CD4-positive, alpha-beta T cell (primary cell): ENCODE measurements at regions not wholly inside any gene's neighbourhood (a gene's known extent, or its start where the extent isn't known, plus 50 kb on each side); places are given as distances from the start of the nearest gene placed in this dataset.

Experiments used
- ATAC-seq: fragments of 200-7000 bp; cut with Tn5 transposase; one replicate; pipeline ENCODE4 v1.10.0; 2022; ENCODE audit warnings: mild to moderate bottlenecking; ENCODE audit not compliant: poor library complexity
- CTCF ChIA-PET: fragments of 350-600 bp; sonication (Branson Sonifier 250); formaldehyde crosslinking; loops from one replicate; lab custom pipeline; 2021; ENCODE audit warnings: antibody characterized with exemption, inconsistent platforms; lab: Charles Lee
- POLR2A ChIA-PET: fragments of 350-600 bp; sonication (Branson Sonifier 250); formaldehyde crosslinking; loops from one replicate; lab custom pipeline; 2021; ENCODE audit warnings: antibody characterized with exemption, inconsistent platforms; lab: Charles Lee
- DNase-seq, 14 experiments: peaks; one replicate each; pipeline ENCODE4 v3.0.0-alpha.2; 2013 to 2020; ENCODE audit warnings: mixed read lengths in 2 of 14
- H3K27ac ChIP-seq, 2 donors: one replicate each; pipeline versions ENCODE4 v1.5.1 to v1.7.0; 2013; ENCODE audit warnings: low read length in 2 of 2, low read depth in 1 of 2, mild to moderate bottlenecking in 1 of 2
- H3K27me3 ChIP-seq, 2 experiments: 1 replicate in 1 of 2; 2 replicates in 1 of 2; pipeline versions ENCODE4 v1.6.1 to v1.7.0; 2013; ENCODE audit warnings: low read length in 2 of 2, control low read depth in 1 of 2, mild to moderate bottlenecking in 1 of 2, moderate library complexity in 1 of 2; ENCODE audit not compliant: insufficient read depth in 2 of 2, control insufficient read depth in 1 of 2
- H3K36me3 ChIP-seq: one replicate; pipeline ENCODE4 v1.6.1; 2013; ENCODE audit warnings: low read length, control low read depth; ENCODE audit not compliant: insufficient read depth
- H3K4me1 ChIP-seq: one replicate; pipeline ENCODE4 v1.6.1; 2013; ENCODE audit warnings: low read length, control low read depth; ENCODE audit not compliant: insufficient read depth
- H3K4me3 ChIP-seq: one replicate; pipeline ENCODE4 v1.5.1; 2013; ENCODE audit warnings: mild to moderate bottlenecking, low read length, moderate library complexity
- H3K9me3 ChIP-seq, 2 experiments: 1 replicate in 1 of 2; 2 replicates in 1 of 2; pipeline versions ENCODE4 v1.6.1 to v1.7.0; 2013; ENCODE audit warnings: low read length in 2 of 2, mild to moderate bottlenecking in 2 of 2, control low read depth in 1 of 2, moderate library complexity in 1 of 2; ENCODE audit not compliant: control insufficient read depth in 1 of 2, insufficient read depth in 1 of 2
- H3K27ac Mint-ChIP-seq: one replicate; pipeline ENCODE4 v1.8.0; 2020; ENCODE audit warnings: mixed read lengths
- H3K27me3 Mint-ChIP-seq: one replicate; pipeline ENCODE4 v1.8.0; 2021; ENCODE audit warnings: mixed read lengths
- H3K36me3 Mint-ChIP-seq: one replicate; pipeline ENCODE4 v1.8.0; 2021; ENCODE audit warnings: low read depth, mixed read lengths
- H3K4me1 Mint-ChIP-seq: one replicate; pipeline ENCODE4 v1.8.0; 2021; ENCODE audit warnings: low read depth, mixed read lengths
- H3K4me3 Mint-ChIP-seq: one replicate; pipeline ENCODE4 v1.8.0; 2020; ENCODE audit warnings: mild to moderate bottlenecking, mixed read lengths
- H3K9me3 Mint-ChIP-seq: one replicate; pipeline ENCODE4 v1.8.0; 2020; ENCODE audit warnings: mixed read lengths
- CTCF ChIP-seq: fragments of 200-600 bp; IDR thresholded peaks from one replicate; pipeline ENCODE4 v1.8.0; 2022; ENCODE audit warnings: antibody characterized with exemption, mild to moderate bottlenecking
- intact Hi-C, 2 experiments: fragments of 100-400 bp; cut with DNase I in 1 of 2; cut with micrococcal nuclease in 1 of 2; formaldehyde crosslinking; loops; one replicate each; pipeline versions ENCODE4 v1.15.1 to v1.9.0; 2023 to 2025; cut with DNase I, micrococcal nuclease

GRCh38 chr7:34337163-34337562 is 320.9 kb upstream of the NPSR1 start:
- H3K36me3 ChIP-seq: no peaks in the 10 kb centered on the region
- TF ChIP-seq CTCF: no peak
- Mint-ChIP-seq H3K27ac (no peak overlapping the region), H3K9me3 (peaks cover 13% of the 10 kb centered on the region), H3K27me3 (no peaks in the 10 kb centered on the region), H3K4me1 (no peaks in the 10 kb centered on the region), H3K4me3 (no peak overlapping the region), H3K36me3 (no peaks in the 10 kb centered on the region)
- H3K4me3 ChIP-seq: no peak overlapping the region
- H3K9me3 ChIP-seq: peaks cover 2 to 6% of the 10 kb centered on the region in 2 experiments
- ATAC-seq: no peak
- no peak for DNase-seq
- no peaks in the 10 kb centered on the region for H3K27me3 ChIP-seq
- no peaks in the 10 kb centered on the region for H3K4me1 ChIP-seq
- ChIA-PET CTCF (no interaction called here), POLR2A (no interaction called here)
- intact Hi-C loops: no loop called here
- H3K27ac ChIP-seq: no peak overlapping the region

DNA sequence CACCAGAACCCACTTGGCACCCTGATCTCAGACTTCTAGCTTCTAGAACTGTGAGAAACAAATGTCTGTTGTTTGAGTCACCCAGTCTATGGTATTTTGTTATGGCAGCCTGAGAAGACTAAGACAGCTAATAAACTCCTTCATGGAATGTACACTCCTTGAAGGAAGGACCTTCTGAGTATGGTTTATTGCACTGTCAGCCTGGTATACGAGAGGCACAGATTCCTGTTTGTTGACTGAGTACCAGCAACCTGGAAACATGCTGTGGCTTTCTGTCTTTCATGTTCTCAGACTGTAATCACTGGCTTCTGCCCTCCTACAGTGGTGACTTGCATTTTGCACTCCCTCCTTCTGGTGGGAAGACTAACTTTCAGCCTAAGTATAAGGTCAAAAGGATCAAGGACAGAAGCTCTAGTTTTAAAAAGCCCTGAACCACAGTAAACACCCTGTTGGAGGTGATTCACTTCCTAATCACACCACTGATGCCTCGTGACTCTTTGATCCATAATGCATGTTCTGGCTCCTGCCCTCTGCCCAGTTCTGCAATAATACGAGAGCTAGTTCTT is 319.0 kb upstream of the NPSR1 start:
- H3K4me1 ChIP-seq: no peaks in the 10 kb centered on the region
- ChIA-PET CTCF (no interaction called here), POLR2A (no interaction called here)
- no peak for TF ChIP-seq CTCF
- ATAC-seq: no peak
- H3K4me3 ChIP-seq: no peak overlapping the region
- H3K9me3 ChIP-seq: peaks cover 3 to 6% of the 10 kb centered on the region in 2 experiments
- intact Hi-C loops: no loop called here
- Mint-ChIP-seq H3K27me3 (no peaks in the 10 kb centered on the region), H3K4me3 (no peak overlapping the region), H3K4me1 (no peaks in the 10 kb centered on the region), H3K36me3 (no peaks in the 10 kb centered on the region), H3K27ac (no peak overlapping the region), H3K9me3 (peaks cover 13% of the 10 kb centered on the region)
- no peak overlapping the region for H3K27ac ChIP-seq
- H3K36me3 ChIP-seq: no peaks in the 10 kb centered on the region
- no peaks in the 10 kb centered on the region for H3K27me3 ChIP-seq
- no peak for DNase-seq

DNA sequence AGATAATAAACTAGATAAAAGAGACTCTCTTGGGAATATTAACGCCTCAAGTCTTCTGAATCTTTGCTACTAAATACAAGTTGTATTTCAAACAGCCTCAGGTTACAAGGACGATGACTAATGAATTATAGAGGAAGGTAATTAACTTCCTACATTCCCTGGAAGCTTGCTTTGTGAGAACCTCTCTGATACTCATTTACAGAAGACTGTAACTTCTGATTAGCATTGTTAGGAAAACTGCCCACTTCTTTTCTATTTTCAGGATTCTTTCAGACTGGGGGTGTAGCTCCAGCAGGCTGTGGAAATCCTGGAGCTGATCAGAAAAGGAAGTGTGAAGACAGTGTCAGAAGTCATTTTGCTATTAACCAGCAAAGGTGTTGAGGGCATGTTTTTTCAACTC is 316.7 kb upstream of the NPSR1 start:
- ChIA-PET CTCF (no interaction called here), POLR2A (no interaction called here)
- Mint-ChIP-seq H3K27me3 (no peaks in the 10 kb centered on the region), H3K27ac (no peak overlapping the region), H3K9me3 (peaks cover 13% of the 10 kb centered on the region), H3K36me3 (no peaks in the 10 kb centered on the region), H3K4me3 (no peak overlapping the region), H3K4me1 (no peaks in the 10 kb centered on the region)
- ATAC-seq: no peak
- no peaks in the 10 kb centered on the region for H3K27me3 ChIP-seq
- no peak overlapping the region for H3K27ac ChIP-seq
- H3K9me3 ChIP-seq: peaks cover 3 to 6% of the 10 kb centered on the region in 2 experiments
- no peak for DNase-seq
- no peaks in the 10 kb centered on the region for H3K4me1 ChIP-seq
- H3K4me3 ChIP-seq: no peak overlapping the region
- H3K36me3 ChIP-seq: no peaks in the 10 kb centered on the region
- TF ChIP-seq CTCF: no peak
- intact Hi-C loops: no loop called here
